HG02759 (cell line): ENCODE measurements at regions not wholly inside any gene's neighbourhood (a gene's known extent, or its start where the extent isn't known, plus 50 kb on each side); places are given as distances from the start of the nearest gene placed in this dataset.
"Not testable (repeated sequence)": the region's sequence is repeated elsewhere in the genome, so short reads cannot be mapped to it uniquely, and the experiment has no call there.

ENCODE experiments used
- ATAC-seq: cut with Tn5 transposase; IDR thresholded peaks from one replicate; pipeline ENCODE4 v1.9.1; 2021; ENCODE audit warnings: mild to moderate bottlenecking, moderate library complexity; ENCODE audit not compliant: unreplicated experiment

DNA sequence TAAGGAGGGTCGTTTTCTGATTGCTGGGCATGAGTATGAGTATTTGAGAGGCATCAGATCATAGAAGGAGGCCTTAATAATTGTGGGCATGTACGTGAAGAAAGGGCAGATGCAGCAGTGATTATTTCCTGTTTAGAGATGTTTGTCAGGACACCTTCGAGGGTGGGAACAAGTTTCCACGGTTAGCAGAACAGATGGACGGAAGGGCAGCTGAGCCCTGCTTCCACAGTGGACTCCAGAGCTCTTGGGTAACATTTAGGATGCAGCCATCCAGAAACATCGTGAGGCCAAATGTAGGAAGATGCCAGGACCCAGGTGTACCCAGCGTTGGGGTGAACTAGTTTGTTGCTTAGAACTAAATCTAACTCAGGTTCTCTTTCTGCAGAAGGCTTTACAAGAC, 231.3 kb upstream of the FAT1 start:
- no peak for ATAC-seq

DNA sequence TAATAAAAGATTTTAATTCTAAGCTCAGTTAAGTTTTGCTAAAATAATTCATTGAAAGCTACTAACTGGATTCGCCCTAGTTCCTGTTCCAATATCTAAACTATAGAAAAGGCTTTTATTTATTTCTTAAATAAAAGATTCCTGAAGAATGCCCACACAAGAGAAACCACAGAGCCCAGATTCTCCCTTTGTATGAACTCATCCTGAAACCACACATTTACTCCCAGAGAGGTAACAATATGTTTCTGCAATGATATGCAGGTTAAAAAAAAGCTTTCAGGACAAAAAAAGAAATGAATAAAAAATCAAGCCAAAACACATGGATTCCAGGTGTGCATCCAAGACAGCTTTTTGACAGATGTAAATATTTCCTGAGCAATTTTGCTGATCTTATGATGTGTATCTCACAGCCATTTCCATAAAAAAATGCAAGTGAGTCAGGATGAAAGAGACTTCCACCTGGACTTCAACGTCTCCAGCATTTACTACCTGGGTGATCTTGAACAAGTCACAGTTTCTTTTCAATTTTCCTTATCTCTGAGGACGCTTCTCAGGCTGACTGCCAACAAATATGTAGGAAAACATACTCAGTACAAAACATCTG, 234.4 kb upstream of the FAT1 start:
- ATAC-seq: no peak

DNA sequence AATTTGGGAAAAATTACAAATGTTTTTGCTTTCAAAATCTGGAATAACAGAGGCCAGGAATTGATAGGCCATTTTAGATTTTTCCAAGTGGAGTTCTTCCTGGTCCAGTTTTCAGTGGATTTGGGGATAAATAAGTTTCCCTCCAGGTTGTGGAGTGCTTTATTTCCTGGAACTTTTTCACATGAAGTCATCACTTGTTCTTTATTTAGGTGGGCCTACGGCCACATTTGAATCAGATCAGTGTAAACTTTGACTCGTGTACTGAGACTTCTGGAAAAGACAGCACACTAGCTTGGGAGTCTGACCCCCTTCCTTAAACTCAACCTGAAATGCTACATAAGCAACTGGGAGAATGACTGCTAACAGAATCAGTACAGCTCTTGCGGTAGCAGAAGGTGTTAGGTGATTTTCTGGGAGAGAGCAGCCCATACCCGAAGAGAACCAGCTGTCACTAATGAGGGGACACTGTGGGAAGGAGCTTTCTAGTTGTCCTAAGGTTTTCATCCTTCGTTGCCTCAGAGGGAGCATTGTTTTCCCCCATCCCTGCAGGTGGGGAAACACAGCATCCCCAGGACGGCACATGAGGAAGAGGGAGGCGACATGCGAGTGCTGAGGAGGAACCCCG, 235.2 kb upstream of the FAT1 start:
- ATAC-seq: no peak

DNA sequence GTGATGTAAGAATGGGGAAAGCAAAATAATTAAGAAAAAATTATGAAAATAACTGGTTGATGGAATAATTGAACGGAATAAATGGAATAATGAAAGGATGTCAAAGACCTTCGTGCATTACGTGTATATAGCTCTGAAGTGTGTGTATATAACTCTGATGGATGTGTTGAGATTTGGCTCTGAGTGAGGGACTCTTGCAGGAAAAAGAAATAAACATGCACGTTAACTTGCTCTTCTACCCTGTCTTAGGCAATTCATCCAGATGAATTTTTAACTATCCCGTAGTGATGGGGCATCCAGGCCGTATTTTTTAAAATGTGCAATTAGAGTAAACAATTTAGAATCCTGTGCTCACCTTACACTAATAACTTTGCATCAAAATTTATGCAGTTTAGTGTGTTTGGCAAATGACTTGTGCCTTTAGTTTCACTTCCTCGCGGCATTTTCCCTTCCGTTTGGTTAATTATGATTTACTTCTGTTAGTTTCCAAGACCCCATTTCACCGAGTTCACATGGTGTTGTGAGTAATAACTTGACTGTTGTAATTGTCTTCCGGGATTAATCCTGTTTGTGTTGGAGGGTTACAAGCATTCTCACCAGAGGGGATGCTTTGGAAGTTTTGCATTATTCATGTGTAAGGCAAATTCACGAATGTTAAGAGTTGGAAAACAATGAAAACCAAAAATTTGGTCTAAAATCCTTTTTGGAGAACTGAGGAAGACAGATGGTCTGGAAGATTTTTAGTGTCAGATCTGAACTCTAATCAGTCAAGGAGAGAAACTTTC, 256.5 kb upstream of the FAT1 start:
- no peak for ATAC-seq

DNA sequence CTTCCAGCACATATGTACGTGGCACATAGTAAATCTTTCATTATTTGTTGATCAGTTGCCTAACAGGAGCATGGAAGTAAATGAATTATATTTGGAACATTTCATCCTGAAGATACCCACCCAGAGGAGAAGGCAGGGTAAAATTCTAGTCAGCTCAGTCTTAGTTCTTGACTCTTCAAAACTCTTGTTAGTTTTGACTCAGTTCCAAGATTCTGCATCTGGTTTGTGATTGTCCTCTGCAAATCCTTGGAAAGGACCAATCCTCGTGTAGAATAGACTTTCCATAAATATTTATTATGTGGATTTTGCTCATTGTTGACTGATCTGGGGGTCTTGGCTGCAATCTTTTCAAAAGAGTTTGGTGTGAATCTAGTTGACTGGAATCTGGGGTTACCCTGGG, 257.5 kb upstream of the FAT1 start:
- ATAC-seq: no peak

DNA sequence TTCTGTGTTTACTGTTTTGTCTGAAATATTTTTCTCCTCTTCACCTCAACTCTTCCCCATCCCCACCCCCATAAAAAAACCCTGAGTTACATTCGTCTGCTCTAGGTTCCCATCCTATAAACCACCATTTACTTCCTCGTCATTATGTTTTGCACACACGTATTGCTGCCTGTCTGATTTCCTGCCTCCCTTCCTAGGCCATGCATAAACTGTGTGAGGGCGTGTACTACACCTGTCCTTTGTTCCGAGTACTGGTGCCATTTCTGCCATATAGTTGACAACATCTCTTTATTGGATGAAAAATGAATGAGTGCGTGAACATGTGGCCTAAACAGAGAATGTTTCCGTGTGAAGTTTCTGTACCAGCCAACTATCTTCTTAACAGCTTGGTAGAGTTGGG, 258.5 kb upstream of the FAT1 start:
- no peak for ATAC-seq

DNA sequence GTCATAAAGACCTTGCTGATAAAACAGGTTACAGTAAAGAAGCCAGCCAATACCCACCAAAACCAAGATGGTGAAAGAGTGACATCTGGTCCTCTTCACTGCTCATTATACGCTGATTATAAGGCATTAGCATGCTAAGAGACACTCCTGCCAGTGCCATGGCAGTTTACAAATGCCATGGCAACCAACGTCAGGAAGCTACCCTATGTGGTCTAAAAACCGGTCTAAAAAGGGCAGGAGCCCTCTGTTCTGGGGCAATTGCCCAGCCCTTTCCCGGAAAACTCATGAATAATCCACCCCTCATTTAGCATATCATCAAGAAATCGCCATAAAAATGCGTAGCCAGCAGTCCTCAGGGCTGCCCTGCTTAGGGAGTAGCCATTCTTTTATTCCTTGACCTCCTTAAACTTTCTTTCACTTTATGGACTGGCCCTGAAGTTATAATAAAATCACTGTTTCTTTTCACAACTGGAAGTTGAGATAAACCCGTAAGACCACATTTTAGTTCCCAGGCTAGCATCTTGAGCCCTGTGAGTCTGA, 260.5 kb upstream of the FAT1 start:
- no peak for ATAC-seq

DNA sequence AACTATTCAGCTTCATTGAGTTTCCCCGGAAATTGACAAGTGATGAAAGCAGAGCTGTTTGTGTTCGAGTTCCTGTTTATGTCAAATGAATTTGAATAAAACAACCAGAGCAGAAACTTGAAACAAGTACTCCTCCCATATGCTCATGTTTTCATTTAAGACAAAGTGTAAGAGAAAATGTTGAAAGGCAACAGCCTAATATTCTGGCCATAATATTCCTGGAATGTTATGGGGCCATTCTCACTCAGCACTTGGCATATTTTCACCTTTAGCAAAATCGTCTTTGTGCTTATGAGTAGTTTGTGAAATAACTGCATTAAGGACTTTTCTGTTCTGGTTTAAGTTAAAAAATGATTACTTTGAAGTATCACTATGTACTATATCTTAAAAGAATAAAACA, 276.0 kb upstream of the FAT1 start:
- no peak for ATAC-seq

DNA sequence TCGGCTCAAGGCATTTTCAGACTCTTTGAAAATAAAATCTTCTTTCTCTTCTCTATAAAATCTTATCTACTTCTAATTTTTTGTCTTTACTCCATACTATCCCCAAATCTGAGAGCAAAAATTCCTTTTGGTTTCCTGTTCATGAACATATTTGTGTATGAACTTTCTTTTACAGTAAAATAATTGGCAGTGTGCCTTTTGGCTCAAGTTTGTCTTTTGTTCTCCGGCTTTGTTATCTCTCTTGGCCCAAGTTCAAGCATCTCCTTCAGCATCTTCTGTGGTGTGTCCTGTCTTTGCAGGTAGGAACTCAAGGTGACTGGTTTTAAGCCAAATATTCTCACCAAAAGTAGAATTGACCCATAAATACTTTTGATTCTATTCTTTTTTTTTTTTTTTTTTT, 276.6 kb upstream of the FAT1 start:
- ATAC-seq: no peak

DNA sequence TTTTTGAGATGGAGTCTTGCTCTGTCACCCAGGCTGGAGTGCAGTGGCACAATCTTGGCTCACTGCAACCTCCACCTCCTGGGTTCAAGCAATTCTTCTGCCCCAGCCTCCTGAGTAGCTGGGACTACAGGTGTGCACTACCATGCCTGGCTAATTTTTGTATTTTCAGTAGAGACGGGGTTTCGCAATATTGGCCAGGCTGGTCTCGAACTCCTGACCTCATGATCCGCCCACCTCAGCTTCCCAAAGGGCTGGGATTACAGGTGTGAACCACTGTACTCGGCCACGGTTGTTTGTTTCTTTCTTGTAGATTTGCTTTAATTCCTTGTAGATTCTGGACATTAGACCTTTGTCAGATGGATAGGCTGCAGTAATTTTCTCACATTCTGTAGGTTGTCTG, 278.5 kb upstream of the FAT1 start:
- not testable (repeated sequence) for ATAC-seq

DNA sequence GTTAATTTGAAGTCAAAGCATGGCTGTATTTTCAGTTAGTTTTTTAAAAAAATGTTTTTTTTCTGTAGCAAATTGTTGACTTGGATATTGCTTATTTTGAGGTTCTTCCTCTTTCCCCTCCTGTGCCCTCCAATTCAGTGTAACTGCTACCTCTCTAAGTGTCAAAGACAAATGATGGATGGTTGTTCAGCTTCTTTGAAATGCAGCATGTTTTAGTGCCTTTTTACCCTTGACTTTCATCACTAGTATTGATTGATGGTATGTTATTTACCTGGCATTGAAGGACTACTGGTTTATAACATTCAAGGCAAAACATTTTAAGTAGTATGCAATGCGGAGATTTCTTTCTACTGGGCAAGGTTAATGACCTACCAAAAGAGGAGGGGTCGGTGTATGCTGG, 281.0 kb upstream of the FAT1 start:
- no peak for ATAC-seq

DNA sequence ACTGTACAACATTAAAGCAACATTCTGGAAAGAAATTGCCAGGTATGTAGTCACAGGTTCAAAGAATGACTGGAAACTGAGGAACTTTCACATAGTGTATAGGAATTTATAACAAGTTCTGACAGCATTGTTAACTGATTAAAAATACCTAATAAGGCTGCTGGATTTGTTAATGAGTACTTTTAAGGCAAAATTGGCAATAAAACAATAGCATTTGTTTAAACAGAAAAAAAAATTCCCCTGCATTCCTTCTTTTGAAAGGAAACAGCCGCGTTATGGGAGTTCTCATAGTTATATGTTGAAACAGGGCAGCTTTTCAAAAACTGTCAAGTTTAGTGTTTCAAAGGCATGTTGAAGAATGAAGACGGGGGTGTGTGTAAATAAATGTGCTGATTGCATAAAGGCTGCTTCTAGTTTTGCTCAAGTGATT, 282.5 kb upstream of the FAT1 start:
- ATAC-seq: no peak

DNA sequence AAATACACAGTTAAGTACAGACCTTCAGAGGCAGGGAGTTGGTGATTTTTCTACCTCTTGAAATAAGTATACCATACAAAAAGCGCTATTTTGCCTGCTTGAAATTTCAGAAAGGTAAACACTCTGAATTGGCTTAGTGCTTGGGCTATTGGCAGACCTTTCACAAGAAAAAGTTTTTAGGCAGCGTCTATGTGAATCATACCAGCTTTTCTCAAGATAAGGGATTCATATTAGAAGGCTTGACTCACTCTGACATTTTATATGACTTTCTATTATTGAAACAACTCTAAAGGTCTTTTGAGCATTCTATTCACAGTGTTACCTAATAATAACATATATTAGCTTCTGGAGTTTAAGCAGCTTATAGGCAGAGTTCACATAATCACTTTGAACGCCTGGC, 286.4 kb upstream of the FAT1 start:
- no peak for ATAC-seq

DNA sequence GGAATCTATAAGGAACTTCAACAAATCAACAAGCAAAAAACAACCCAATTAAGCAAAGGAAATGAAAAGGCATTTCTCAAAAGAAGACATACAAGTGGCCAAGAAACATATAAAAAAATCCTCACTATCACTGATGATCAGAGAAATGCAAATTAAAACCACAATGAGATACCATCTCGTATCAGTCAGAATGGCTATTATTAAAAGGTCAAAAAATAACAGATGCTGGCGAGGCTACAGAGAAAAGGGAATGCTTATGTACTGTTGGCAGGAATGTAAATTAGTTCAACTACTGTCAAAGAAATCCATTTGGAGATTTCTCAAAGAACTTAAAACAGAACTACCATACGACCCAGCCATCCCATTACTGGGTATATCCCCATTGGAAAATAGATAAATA, 292.4 kb upstream of the FAT1 start:
- no peak for ATAC-seq

DNA sequence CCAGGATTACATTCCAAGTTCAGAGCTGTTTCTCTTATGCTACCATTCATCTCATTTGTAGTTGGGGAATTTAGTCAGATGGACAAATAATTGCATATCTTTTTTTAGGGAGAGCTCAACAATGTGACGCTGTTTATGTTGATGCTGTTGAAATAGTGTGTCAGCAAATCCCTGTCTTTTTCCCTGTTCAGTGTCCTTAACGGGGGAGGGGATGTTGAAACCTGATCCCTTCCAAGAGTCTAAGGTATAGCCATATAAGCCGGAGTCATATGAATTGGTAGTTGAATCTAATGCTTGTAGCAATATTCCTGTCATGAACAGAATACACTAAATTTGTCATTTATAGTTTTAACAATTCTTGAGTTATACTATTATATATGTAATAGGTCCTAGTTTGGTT, 293.5 kb upstream of the FAT1 start:
- no peak for ATAC-seq

DNA sequence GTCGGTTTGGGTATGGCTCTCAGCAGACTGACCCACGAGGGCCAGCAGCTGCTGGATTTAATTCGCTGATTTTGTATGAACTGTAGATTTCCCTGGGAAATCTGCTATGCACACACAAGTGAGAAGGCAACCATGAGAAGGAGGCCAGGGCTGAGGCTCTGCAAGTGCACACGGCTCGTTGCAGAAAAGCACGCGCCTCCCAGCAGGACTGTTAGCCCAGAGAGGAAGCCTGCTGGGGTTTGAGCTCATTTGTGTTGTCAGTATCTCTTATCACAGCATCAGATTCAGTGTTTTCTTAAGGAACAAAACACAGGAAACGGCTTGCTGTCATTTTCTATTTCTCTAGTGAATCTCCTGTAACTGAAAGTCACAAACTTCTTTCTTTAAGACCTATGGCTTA, 296.2 kb upstream of the FAT1 start:
- no peak for ATAC-seq

DNA sequence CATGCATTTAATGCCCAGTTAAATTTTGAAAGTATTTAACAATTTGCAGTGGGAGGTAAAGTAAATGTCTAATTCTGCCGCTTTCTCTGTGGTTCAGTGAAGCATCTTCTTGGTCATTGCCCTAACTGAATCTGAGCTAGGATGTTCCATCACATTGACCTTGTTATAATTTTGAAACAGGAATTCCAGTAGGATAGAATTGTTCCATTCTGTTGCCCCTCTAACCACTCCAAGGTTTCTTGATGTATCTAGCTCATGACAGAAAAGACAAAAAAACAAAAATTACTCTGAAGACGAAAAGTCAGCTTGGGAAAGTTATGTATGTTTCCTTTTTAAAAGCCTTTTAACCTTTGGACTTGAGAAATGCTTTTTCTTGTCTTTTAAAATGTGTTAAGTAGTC, 297.0 kb upstream of the FAT1 start:
- no peak for ATAC-seq

DNA sequence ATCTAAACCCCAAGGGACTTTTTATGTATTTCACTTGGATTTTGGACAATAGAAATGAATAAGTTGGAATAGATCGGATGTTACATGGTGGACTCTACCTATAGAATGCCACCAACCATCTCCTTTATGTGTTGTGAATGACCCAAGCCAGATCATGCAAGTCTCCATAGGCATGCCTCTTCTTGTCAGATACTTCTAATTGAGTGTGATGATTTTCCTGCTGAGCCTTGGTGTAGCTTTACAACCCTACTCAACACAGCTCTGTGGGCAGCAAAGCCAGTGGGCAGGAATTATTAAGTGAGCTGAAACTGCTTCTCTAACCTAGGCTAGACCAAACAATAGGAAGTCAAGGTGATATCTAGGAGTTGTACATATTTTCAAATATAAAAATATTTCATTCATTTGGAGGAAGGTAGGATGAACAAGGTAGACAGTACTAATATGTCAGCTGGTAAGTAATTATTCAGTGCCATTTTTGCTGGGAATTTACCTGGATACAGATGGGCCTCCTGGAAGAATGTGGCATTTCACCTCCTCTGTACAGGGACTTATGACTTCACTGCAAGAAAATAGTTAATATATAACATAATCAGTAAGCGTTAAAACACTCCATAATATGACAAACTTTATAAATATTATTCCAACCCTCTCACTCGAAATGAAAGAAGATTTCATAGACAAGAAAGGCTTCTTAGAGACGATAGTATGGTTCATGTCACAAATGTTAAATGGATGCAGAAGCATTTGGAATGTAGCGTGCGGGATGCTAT, 298.0 kb upstream of the FAT1 start:
- no peak for ATAC-seq

DNA sequence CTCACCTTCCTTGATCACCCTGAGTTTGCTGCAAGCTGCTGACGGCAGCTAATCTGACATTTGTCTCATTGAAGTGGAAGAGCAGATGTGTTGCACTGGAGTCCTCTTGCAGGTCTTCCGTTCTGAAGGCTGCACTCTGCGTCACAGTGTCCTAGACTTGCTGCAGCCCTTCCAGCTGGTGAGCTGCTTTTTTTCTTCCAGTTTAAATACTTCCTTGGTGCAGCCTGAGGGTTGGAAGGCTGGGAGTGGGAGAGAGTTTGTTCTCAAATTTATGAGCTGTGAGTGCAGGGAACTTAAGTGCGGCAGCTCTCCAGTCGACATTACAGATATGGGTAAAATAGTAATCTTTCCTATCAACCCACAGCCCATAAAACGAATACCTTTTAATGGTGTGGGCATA, 303.6 kb upstream of the FAT1 start:
- ATAC-seq: no peak

DNA sequence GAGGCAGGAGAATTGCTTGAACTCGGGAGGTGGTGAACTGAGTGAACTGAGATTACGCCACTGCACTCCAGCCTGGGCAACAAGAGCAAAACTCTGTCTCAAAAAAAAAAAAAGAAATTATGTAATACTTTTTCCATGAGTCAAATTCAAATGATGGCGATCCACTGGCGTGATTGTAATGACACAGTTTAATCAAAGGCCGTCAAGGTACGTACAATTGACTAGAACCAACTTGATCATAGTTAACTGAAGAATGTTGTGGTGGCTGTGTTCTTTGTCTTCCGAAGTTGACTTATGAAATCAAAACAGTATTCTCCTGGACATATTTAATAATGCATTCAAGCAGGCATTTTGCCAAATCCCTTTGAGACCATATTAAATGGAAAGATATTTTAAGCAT, 318.6 kb upstream of the FAT1 start:
- no peak for ATAC-seq

DNA sequence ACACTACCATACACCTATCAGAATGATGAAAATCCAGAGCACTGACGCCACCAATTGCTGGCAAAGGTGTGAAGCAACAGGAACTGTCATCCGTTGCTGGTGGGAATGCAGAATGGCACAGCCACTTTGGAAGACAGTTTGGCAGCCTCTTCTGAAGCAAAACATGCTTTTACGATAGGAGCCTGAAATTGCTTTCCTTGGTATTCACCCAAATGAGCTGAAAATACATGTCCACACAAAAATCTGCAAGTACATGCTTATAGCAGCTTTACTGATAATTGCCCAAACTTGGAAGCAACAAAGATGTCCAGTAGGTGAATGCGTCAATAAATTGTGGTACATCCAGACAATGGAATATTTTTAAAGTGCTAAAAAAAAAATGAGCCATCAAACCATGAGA, 322.8 kb upstream of the FAT1 start:
- no peak for ATAC-seq
